SK-N-SH (cell line): ENCODE measurements at regions not wholly inside any gene's neighbourhood (a gene's known extent, or its start where the extent isn't known, plus 50 kb on each side); places are given as distances from the start of the nearest gene placed in this dataset.

Source experiments
- CTCF ChIA-PET: fragments of 300-600, 350-600 bp; formaldehyde crosslinking; extraction: SDS; loops from one replicate; lab custom pipeline; 2021; lab: Yijun Ruan, JAX
- POLR2A ChIA-PET: fragments of 350-600 bp; sonication (Branson Sonifier 250); formaldehyde crosslinking; extraction: SDS; loops from one replicate; lab custom pipeline; 2020; ENCODE audit warnings: antibody characterized with exemption, inconsistent platforms; lab: Yijun Ruan, JAX
- DNase-seq: peaks from one replicate; pipeline ENCODE4 v3.0.0; 2012
- H2AFZ ChIP-seq: fragments of 200-600 bp; sonication (generic); 2 replicates; pipeline ENCODE4 v1.8.1; 2016; ENCODE audit warnings: antibody characterized with exemption, mild to moderate bottlenecking, low read depth
- H3F3A ChIP-seq: fragments of 200-600 bp; sonication (generic); replicated peaks from 2 replicates; pipeline ENCODE3; 2016; ENCODE audit warnings: antibody characterized with exemption, mild to moderate bottlenecking; ENCODE audit not compliant: insufficient read depth
- H3K27ac ChIP-seq, 2 experiments: fragments of 200-500 bp in 1 of 2; fragments of 200-600 bp in 1 of 2; sonication (Bioruptor generic) in 1 of 2; sonication (generic), shearing (Covaris generic) in 1 of 2; 2 replicates each; pipeline versions ENCODE4 v1.5.1 to v1.6.1; 2014 to 2016; ENCODE audit warnings: low read depth in 2 of 2, inconsistent platforms in 1 of 2, low read length in 1 of 2, mild to moderate bottlenecking in 1 of 2, mixed read lengths in 1 of 2
- H3K27me3 ChIP-seq: fragments of 200-600 bp; sonication (generic), shearing (Covaris generic); 2 replicates; pipeline ENCODE4 v1.6.1; 2016; ENCODE audit warnings: mixed run types; ENCODE audit not compliant: insufficient read depth
- H3K36me3 ChIP-seq, 2 experiments: fragments of 200-500 bp in 1 of 2; fragments of 200-600 bp in 1 of 2; sonication (Bioruptor generic) in 1 of 2; sonication (generic) in 1 of 2; replicated peaks in 1 of 2; 2 replicates each; pipeline versions ENCODE3 to v1.5.1; 2014 to 2016; ENCODE audit warnings: low read length in 1 of 2, mild to moderate bottlenecking in 1 of 2; ENCODE audit not compliant: insufficient read depth in 2 of 2, control insufficient read depth in 1 of 2
- H3K4me1 ChIP-seq, 2 experiments: fragments of 200-500 bp in 1 of 2; fragments of 200-600 bp in 1 of 2; sonication (Bioruptor generic) in 1 of 2; sonication (generic), shearing (Covaris generic) in 1 of 2; 2 replicates each; pipeline versions ENCODE4 v1.5.1 to v1.6.1; 2014 to 2016; ENCODE audit warnings: low read depth in 1 of 2, low read length in 1 of 2, mixed run types in 1 of 2; ENCODE audit not compliant: insufficient read depth in 2 of 2, control insufficient read depth in 1 of 2
- H3K4me2 ChIP-seq: fragments of 200-600 bp; sonication (generic), shearing (Covaris generic); 2 replicates; pipeline ENCODE4 v1.6.1; 2017; ENCODE audit warnings: mixed run types
- H3K4me3 ChIP-seq, 2 experiments: fragments of 200-500 bp in 1 of 2; fragments of 200-600 bp in 1 of 2; sonication (Bioruptor generic) in 1 of 2; sonication (generic), shearing (Covaris generic) in 1 of 2; 2 replicates each; pipeline versions ENCODE4 v1.5.1 to v1.8.1; 2014 to 2016; ENCODE audit warnings: low read depth in 2 of 2, inconsistent platforms in 1 of 2, low read length in 1 of 2, mild to moderate bottlenecking in 1 of 2, mixed read lengths in 1 of 2, moderate library complexity in 1 of 2
- H3K79me2 ChIP-seq: fragments of 200-600 bp; sonication (generic); 2 replicates; pipeline ENCODE4 v1.8.1; 2017; ENCODE audit warnings: mild to moderate bottlenecking; ENCODE audit not compliant: insufficient read depth
- H3K9ac ChIP-seq: fragments of 200-600 bp; sonication (generic); 2 replicates; pipeline ENCODE4 v1.6.1; 2017; ENCODE audit warnings: mixed run types
- H3K9me2 ChIP-seq: fragments of 200-600 bp; sonication (generic); 2 replicates; pipeline ENCODE4 v1.6.1; 2017; ENCODE audit warnings: mixed run types
- H3K9me3 ChIP-seq: fragments of 200-600 bp; sonication (generic); 2 replicates; pipeline ENCODE4 v1.6.1; 2017; ENCODE audit warnings: mixed run types, mild to moderate bottlenecking, moderate library complexity
- H4K20me1 ChIP-seq: fragments of 200-600 bp; sonication (generic); 2 replicates; pipeline ENCODE4 v1.6.1; 2017; ENCODE audit warnings: mild to moderate bottlenecking, mixed run types; ENCODE audit not compliant: insufficient read depth
- CTCF ChIP-seq: fragments of 200-600 bp; sonication (generic); IDR thresholded peaks from 2 replicates; pipeline ENCODE4 v1.6.1; 2017; ENCODE audit warnings: antibody characterized with exemption, mild to moderate bottlenecking, moderate library complexity
- ELF1 ChIP-seq: IDR thresholded peaks from 2 replicates; pipeline ENCODE4 v1.4.0; 2012
- EP300 ChIP-seq, 2 experiments: IDR thresholded peaks; 2 replicates each; pipeline versions ENCODE4 v1.4.0 to v1.6.1; 2012; ENCODE audit warnings: borderline replicate concordance in 1 of 2, low read depth in 1 of 2, low read length in 1 of 2
- EZH2phosphoT487 ChIP-seq: fragments of 200-600 bp; sonication (generic); IDR thresholded peaks from 2 replicates; pipeline ENCODE4 v1.6.1; 2017; ENCODE audit warnings: low read depth, mixed run types, mild to moderate bottlenecking, antibody characterized with exemption, moderate library complexity, borderline replicate concordance
- FOSL2 ChIP-seq: IDR thresholded peaks from 2 replicates; pipeline ENCODE4 v1.4.0; 2012; ENCODE audit warnings: low read depth, mild to moderate bottlenecking, moderate library complexity, borderline replicate concordance
- GATA2 ChIP-seq: sonication (generic); formaldehyde crosslinking; IDR thresholded peaks from 2 replicates; pipeline ENCODE4 v1.5.0; 2020; ENCODE audit warnings: mild to moderate bottlenecking, missing genetic modification reagents
- IRF3 ChIP-seq: fragments of 150-350 bp; IDR thresholded peaks from 2 replicates; pipeline ENCODE4 v1.6.1; 2016; ENCODE audit warnings: mild to moderate bottlenecking, low read depth, low read length
- NFIC ChIP-seq: IDR thresholded peaks from 2 replicates; pipeline ENCODE4 v1.4.0; 2012; ENCODE audit warnings: borderline replicate concordance
- NRF1 ChIP-seq: IDR thresholded peaks from 2 replicates; pipeline ENCODE4 v1.6.1; 2012; ENCODE audit warnings: low read depth, mild to moderate bottlenecking, low read length
- RFX5 ChIP-seq: IDR thresholded peaks from 2 replicates; pipeline ENCODE4 v1.6.1; 2012; ENCODE audit warnings: mild to moderate bottlenecking, improper control_type of control experiment, low read length
- RXRA ChIP-seq: IDR thresholded peaks from 2 replicates; pipeline ENCODE4 v1.4.0; 2012; ENCODE audit warnings: low read depth, mild to moderate bottlenecking, borderline replicate concordance
- TAF1 ChIP-seq: IDR thresholded peaks from 2 replicates; pipeline ENCODE4 v1.6.1; 2012; ENCODE audit warnings: low read depth, mild to moderate bottlenecking, low read length, moderate library complexity, borderline replicate concordance
- TCF12 ChIP-seq: IDR thresholded peaks from 2 replicates; pipeline ENCODE4 v1.4.0; 2012
- TEAD4 ChIP-seq: IDR thresholded peaks from 2 replicates; pipeline ENCODE4 v1.4.0; 2012; ENCODE audit warnings: mild to moderate bottlenecking, borderline replicate concordance; ENCODE audit not compliant: insufficient read depth
- USF2 ChIP-seq: fragments of 150-350 bp; IDR thresholded peaks from 2 replicates; pipeline ENCODE4 v1.6.1; 2017; ENCODE audit warnings: antibody characterized with exemption, low read length, low read depth, borderline replicate concordance
- ZBTB33 ChIP-seq: IDR thresholded peaks from 2 replicates; pipeline ENCODE4 v1.4.0; 2012; ENCODE audit warnings: low read depth, borderline replicate concordance
- WGBS: methylation state at CpG from one replicate; pipeline ENCODE4 v1.1.6; 2017; ENCODE audit warnings: low lambda C conversion rate; 5-methylcytosine and 5-hydroxymethylcytosine counted together

GRCh38 chr13:103952183-103952582 lies 886.0 kb upstream of the SLC10A2 start:
- H3F3A ChIP-seq, result no peaks in the 10 kb centered on the region
- no peak overlapping the region for H3K4me3 ChIP-seq
- WGBS, result 25% methylated on average over 1 of the region's 1 CpG
- H3K36me3 ChIP-seq, result no peaks in the 10 kb centered on the region
- no peaks in the 10 kb centered on the region for H3K9me2 ChIP-seq
- no peak overlapping the region for H3K4me2 ChIP-seq
- no peak for DNase-seq
- H3K4me1 ChIP-seq, result no peaks in the 10 kb centered on the region
- H3K9me3 ChIP-seq, result no peaks in the 10 kb centered on the region
- TF ChIP-seq EZH2phosphoT487 (no peak), NFIC (no peak), IRF3 (no peak), GATA2 (CRISPR knock-in tag) (no peak)
- TF ChIP-seq, all 33 proteins: peak for 0
- ChIA-PET CTCF (no interaction called here), POLR2A (no interaction called here)
- no peak overlapping the region for H3K9ac ChIP-seq
- H4K20me1 ChIP-seq, result no peaks in the 10 kb centered on the region
- no peak overlapping the region; a peak in 1 of 4 replicates for H3K27ac ChIP-seq
- H2AFZ ChIP-seq, result no peak overlapping the region
- H3K27me3 ChIP-seq, result no peaks in the 10 kb centered on the region
- H3K79me2 ChIP-seq, result no peaks in the 10 kb centered on the region

- DNase-seq, result no peak
- Histone ChIP-seq H3K27ac (no peak overlapping the region), H2AFZ (no peak overlapping the region)
These were observed 882.2 kb upstream of the SLC10A2 start for GRCh38 chr13:103948426-103948825.

More at GRCh38 chr13:103948426-103948825, 882.2 kb upstream of the SLC10A2 start:
- Histone ChIP-seq H3K27me3 (no peaks in the 10 kb centered on the region), H3K4me3 (no peak overlapping the region), H3K79me2 (no peaks in the 10 kb centered on the region), H3K9me3 (no peaks in the 10 kb centered on the region), H3K36me3 (no peaks in the 10 kb centered on the region), H3K4me2 (no peak overlapping the region), H3K4me1 (no peaks in the 10 kb centered on the region), H3K9ac (no peak overlapping the region), H3F3A (no peaks in the 10 kb centered on the region), H3K9me2 (no peaks in the 10 kb centered on the region), H4K20me1 (no peaks in the 10 kb centered on the region)
- ChIA-PET CTCF (no interaction called here), POLR2A (no interaction called here)
- TF ChIP-seq NFIC, result no peak
- no peak for TF ChIP-seq CTCF
- TF ChIP-seq ELF1, result no peak
- TF ChIP-seq TEAD4, result no peak
- TF ChIP-seq ZBTB33, result no peak
- TF ChIP-seq RXRA, result no peak
- TF ChIP-seq NRF1, result no peak
- TF ChIP-seq TAF1, result no peak
- TF ChIP-seq GATA2 (CRISPR knock-in tag), result no peak
- TF ChIP-seq TCF12, result no peak
- TF ChIP-seq FOSL2, result no peak
- TF ChIP-seq USF2, result no peak
- no peak for TF ChIP-seq RFX5
- no peak for TF ChIP-seq EP300 (IDR thresholded peaks at IDR 0.05; ENCODE audit: borderline replicate concordance in 1 of 2, low read depth in 1 of 2, low read length in 1 of 2)
- 78% methylated on average over 6 of the region's 6 CpGs for WGBS
